HepG2 (cell line): ENCODE measurements at regions not wholly inside any gene's neighbourhood (a gene's known extent, or its start where the extent isn't known, plus 50 kb on each side); places are given as distances from the start of the nearest gene placed in this dataset.
"Not testable (repeated sequence)": the region's sequence is repeated elsewhere in the genome, so short reads cannot be mapped to it uniquely, and the experiment has no call there.

ENCODE experiments used
- CHD4 ChIP-seq: fragments of 200-600 bp; sonication (generic); IDR thresholded peaks from 2 replicates; pipeline ENCODE4 v1.7.0; 2017; ENCODE audit warnings: mild to moderate bottlenecking, low read length, borderline replicate concordance
- CTCF ChIP-seq: sonication (generic); formaldehyde crosslinking; IDR thresholded peaks from 2 replicates; pipeline ENCODE4 v1.5.0; 2020; ENCODE audit warnings: mild to moderate bottlenecking, missing genetic modification reagents, moderate library complexity
- HDAC2 ChIP-seq: sonication (generic); formaldehyde crosslinking; IDR thresholded peaks from 2 replicates; pipeline ENCODE4 v1.4.0; 2020; ENCODE audit warnings: missing genetic modification reagents
- MYC ChIP-seq: sonication (generic); formaldehyde crosslinking; IDR thresholded peaks from 2 replicates; pipeline ENCODE4 v1.9.0; 2021; ENCODE audit warnings: missing genetic modification reagents, borderline replicate concordance
- SMYD3 ChIP-seq: sonication (generic); formaldehyde crosslinking; IDR thresholded peaks from 2 replicates; pipeline ENCODE4 v1.8.1; 2023; ENCODE audit warnings: mild to moderate bottlenecking, missing genetic modification reagents
- TBX2 ChIP-seq: sonication (generic); formaldehyde crosslinking; IDR thresholded peaks from 2 replicates; pipeline ENCODE4 v1.5.0; 2020; ENCODE audit warnings: missing genetic modification reagents, mild to moderate bottlenecking, borderline replicate concordance
- ZBTB33 ChIP-seq: sonication (generic); formaldehyde crosslinking; IDR thresholded peaks from 2 replicates; pipeline ENCODE4 v1.4.0; 2020; ENCODE audit warnings: missing genetic modification reagents
- ZMYM3 ChIP-seq: sonication (generic); formaldehyde crosslinking; IDR thresholded peaks from 2 replicates; pipeline ENCODE4 v1.5.1; 2020; ENCODE audit warnings: mild to moderate bottlenecking, missing genetic modification reagents
- ZNF724P ChIP-seq: sonication (generic); formaldehyde crosslinking; IDR thresholded peaks from 2 replicates; pipeline ENCODE4 v1.8.0; 2022; ENCODE audit warnings: missing genetic modification reagents, borderline replicate concordance
- ZSCAN29 ChIP-seq: sonication (generic); formaldehyde crosslinking; conservative IDR thresholded peaks from 2 replicates; pipeline ENCODE4 v1.4.0; 2020; ENCODE audit warnings: mild to moderate bottlenecking, missing genetic modification reagents
- TF ChIP-seq, protein P1 (sequence below): sonication (generic); formaldehyde crosslinking; conservative IDR thresholded peaks from 2 replicates; pipeline ENCODE4 v1.4.0; 2020; ENCODE audit warnings: missing genetic modification reagents

- TF ChIP-seq ZNF724P (CRISPR knock-in tag); CTCF (CRISPR knock-in tag); SMYD3 (CRISPR knock-in tag); ZMYM3 (CRISPR knock-in tag); HDAC2 (CRISPR knock-in tag); CHD4; MYC (CRISPR knock-in tag); ZSCAN29; TBX2 (CRISPR knock-in tag); ZBTB33: not testable (repeated sequence)
- TF ChIP-seq, protein P1, sequence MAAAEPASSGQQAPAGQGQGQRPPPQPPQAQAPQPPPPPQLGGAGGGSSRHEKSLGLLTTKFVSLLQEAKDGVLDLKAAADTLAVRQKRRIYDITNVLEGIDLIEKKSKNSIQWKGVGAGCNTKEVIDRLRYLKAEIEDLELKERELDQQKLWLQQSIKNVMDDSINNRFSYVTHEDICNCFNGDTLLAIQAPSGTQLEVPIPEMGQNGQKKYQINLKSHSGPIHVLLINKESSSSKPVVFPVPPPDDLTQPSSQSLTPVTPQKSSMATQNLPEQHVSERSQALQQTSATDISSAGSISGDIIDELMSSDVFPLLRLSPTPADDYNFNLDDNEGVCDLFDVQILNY (CRISPR knock-in tag) = not testable (repeated sequence)
These were observed 2308.3 kb upstream of the TPTE start for GRCh38 chr21:8212986-8213550.
